ENCODE measurements at regions not wholly inside any gene's neighbourhood (a gene's known extent, or its start where the extent isn't known, plus 50 kb on each side); places are given as distances from the start of the nearest gene placed in this dataset.

GRCh38 chr4:176383273-176384077 is 63.7 kb downstream of the SPCS3 start:
- no peak for DNase-seq (ENCODE audit: extremely low read depth in 1 of 11, low read depth in 9 of 11, low spot score in 4 of 11)

GRCh38 chr4:176385601-176386000 is 65.8 kb downstream of the SPCS3 start:
- DNase-seq (ENCODE audit: extremely low read depth in 1 of 11, low read depth in 9 of 11, low spot score in 4 of 11), result no peak

GRCh38 chr4:176387571-176387970 is 67.8 kb downstream of the SPCS3 start:
- DNase-seq (ENCODE audit: extremely low read depth in 1 of 11, low read depth in 9 of 11, low spot score in 4 of 11), result no peak

- no peak for DNase-seq (ENCODE audit: extremely low read depth in 1 of 11, low read depth in 9 of 11, low spot score in 4 of 11)
Observed at GRCh38 chr4:176393306-176394013, 73.7 kb downstream of the SPCS3 start.

- no peak for DNase-seq (ENCODE audit: extremely low read depth in 1 of 11, low read depth in 9 of 11, low spot score in 4 of 11)
Observed at GRCh38 chr4:176400816-176401461, 81.2 kb downstream of the SPCS3 start.

GRCh38 chr4:176404621-176405020 is 84.9 kb downstream of the SPCS3 start:
- DNase-seq (ENCODE audit: extremely low read depth in 1 of 11, low read depth in 9 of 11, low spot score in 4 of 11), result no peak

- DNase-seq (ENCODE audit: extremely low read depth in 1 of 11, low read depth in 9 of 11, low spot score in 4 of 11), result no peak
Observed at GRCh38 chr4:176406297-176406696, 86.5 kb downstream of the SPCS3 start.

- no peak for DNase-seq (ENCODE audit: extremely low read depth in 1 of 11, low read depth in 9 of 11, low spot score in 4 of 11)
Observed at GRCh38 chr4:176406736-176407135, 87.0 kb downstream of the SPCS3 start.

GRCh38 chr4:176409627-176410026 is 89.9 kb downstream of the SPCS3 start:
- DNase-seq (ENCODE audit: extremely low read depth in 1 of 11, low read depth in 9 of 11, low spot score in 4 of 11), result no peak

- DNase-seq (ENCODE audit: extremely low read depth in 1 of 11, low read depth in 9 of 11, low spot score in 4 of 11), result no peak
Observed at GRCh38 chr4:176413171-176413570, 93.4 kb downstream of the SPCS3 start.

- DNase-seq (ENCODE audit: extremely low read depth in 1 of 11, low read depth in 9 of 11, low spot score in 4 of 11), result no peak
Observed at GRCh38 chr4:176422001-176422400, 102.2 kb downstream of the SPCS3 start.

- no peak for DNase-seq (ENCODE audit: extremely low read depth in 1 of 11, low read depth in 9 of 11, low spot score in 4 of 11)
Observed at GRCh38 chr4:176422511-176422910, 102.7 kb downstream of the SPCS3 start.

GRCh38 chr4:176425035-176425434 is 105.3 kb downstream of the SPCS3 start:
- DNase-seq (ENCODE audit: extremely low read depth in 1 of 11, low read depth in 9 of 11, low spot score in 4 of 11), result no peak

- DNase-seq (ENCODE audit: extremely low read depth in 1 of 11, low read depth in 9 of 11, low spot score in 4 of 11), result no peak
Observed at GRCh38 chr4:176432811-176433540, 113.2 kb downstream of the SPCS3 start.

- no peak for DNase-seq (ENCODE audit: extremely low read depth in 1 of 11, low read depth in 9 of 11, low spot score in 4 of 11)
Observed at GRCh38 chr4:176433983-176434382, 114.2 kb downstream of the SPCS3 start.

GRCh38 chr4:176435901-176436292 is 116.1 kb downstream of the SPCS3 start:
- no peak for DNase-seq (ENCODE audit: extremely low read depth in 1 of 11, low read depth in 9 of 11, low spot score in 4 of 11)

- no peak for DNase-seq (ENCODE audit: extremely low read depth in 1 of 11, low read depth in 9 of 11, low spot score in 4 of 11)
Observed at GRCh38 chr4:176436293-176436973, 116.7 kb downstream of the SPCS3 start.

GRCh38 chr4:176437756-176438155 is 118.0 kb downstream of the SPCS3 start:
- no peak for DNase-seq (ENCODE audit: extremely low read depth in 1 of 11, low read depth in 9 of 11, low spot score in 4 of 11)

- no peak for DNase-seq (ENCODE audit: extremely low read depth in 1 of 11, low read depth in 9 of 11, low spot score in 4 of 11)
Observed at GRCh38 chr4:176438401-176438800, 118.6 kb downstream of the SPCS3 start.
